GM18907 (cell line): ENCODE measurements at regions not wholly inside any gene's neighbourhood (a gene's known extent, or its start where the extent isn't known, plus 50 kb on each side); places are given as distances from the start of the nearest gene placed in this dataset.

Experiments
- ATAC-seq: cut with Tn5 transposase; IDR thresholded peaks from one replicate; pipeline ENCODE4 v1.9.1; 2021; ENCODE audit warnings: mild to moderate bottlenecking, moderate library complexity; ENCODE audit not compliant: unreplicated experiment

DNA sequence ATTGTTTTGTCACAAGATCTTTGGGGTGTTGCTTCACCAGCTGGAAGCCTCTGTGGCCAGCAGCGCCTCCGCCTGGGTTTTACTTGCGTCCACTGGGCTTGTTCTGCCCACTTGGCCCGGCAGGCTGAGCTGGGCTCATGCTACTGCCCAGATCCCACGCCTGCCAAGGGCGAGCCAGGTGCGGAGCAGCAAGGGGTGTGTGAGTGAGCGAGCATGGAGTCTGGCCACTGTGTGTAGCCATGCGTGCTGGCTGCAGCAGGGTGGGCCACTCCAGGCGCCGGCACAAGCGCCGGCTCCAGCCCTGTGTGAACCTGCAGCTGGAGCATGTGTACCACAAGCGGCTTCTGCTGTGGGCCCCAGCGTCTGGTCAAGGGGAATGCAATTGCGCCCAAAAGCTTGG lies 416.5 kb upstream of the RGMA start:
- ATAC-seq: no peak

- no peak for ATAC-seq
Measured at GRCh38 chr15:93501946-93502345, 412.9 kb upstream of the RGMA start.

DNA sequence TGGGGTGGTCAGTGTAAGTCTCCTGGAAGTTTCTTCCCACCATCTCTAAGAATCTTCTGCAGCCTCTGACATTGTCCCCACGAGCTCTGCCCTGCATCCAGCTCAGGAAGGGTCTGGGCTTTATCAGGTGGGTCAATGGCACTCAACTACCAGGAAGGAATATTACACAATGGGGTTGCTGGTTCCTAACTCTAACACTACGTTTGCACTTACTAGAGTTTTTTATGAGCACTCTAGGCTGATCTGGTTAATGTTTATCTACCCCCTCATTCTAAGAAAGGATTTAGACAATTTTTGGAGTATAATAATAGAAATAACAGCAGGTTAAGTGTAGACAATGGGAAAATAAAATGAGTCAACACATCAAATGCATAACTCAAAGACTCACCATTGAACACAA lies 411.1 kb upstream of the RGMA start:
- ATAC-seq: no peak

DNA sequence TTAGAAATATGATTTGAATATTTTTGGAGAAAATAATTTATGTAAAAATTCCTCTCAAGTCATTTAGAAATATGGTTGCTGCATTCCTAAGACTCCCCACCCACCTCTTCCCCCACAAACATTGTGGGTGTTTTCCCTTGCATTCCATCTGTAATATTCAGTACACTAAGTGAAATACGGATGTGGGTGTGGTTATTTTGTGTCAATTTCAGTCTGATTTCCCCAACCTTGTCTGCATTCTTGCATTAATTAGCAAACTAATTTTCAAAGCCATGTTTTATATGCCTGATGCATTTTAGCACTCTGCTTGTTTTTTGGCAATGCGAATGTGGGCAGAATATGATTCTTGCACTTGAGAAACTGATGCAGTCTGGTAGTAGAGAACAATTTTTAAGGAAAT lies 408.3 kb upstream of the RGMA start:
- no peak for ATAC-seq

DNA sequence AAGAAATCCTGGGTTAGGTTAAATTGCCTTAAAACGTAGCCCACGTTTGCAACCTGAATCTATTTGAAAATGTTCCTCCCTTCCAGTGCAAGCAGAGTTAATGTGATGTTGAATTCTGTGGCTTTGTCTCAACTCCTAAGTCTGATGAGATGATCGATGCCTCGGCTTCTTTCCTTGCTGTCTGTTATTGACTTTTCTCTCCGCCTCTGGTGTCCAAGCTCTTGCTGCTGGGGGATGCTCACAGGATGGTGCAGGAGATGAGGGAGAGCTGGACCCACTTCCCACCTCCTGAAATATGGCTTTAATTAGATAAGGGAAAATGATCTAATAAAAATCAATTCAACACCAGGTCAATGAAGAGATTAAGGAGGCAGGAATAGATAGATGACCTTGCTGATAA lies 407.9 kb upstream of the RGMA start:
- no peak for ATAC-seq

GRCh38 chr15:93495799-93496637 lies 407.0 kb upstream of the RGMA start:
- no peak for ATAC-seq

DNA sequence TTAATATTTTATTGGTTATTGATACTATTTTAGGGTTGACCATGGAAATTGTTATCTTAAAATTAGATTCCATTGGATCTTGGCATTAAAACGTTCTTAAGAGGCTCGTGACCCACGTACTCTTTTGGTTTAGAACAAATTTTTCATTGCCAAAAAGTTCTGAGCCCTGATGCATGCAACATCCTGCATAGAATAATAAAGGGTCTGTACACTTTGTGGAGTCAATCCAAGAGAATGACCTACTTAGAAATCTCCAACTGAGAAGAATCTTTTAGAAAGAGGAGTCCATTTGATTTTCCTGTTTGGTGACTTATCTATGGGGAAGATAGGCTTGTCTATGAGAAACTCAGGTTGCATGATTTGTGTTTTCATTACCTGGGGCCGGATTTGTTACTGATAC lies 404.2 kb upstream of the RGMA start:
- no peak for ATAC-seq

- no peak for ATAC-seq
Measured at GRCh38 chr15:93491291-93491690, 402.3 kb upstream of the RGMA start.

- ATAC-seq: no peak
Measured at GRCh38 chr15:93488296-93488713, 399.3 kb upstream of the RGMA start.

- no peak for ATAC-seq
Measured at GRCh38 chr15:93486407-93487117, 397.6 kb upstream of the RGMA start.

DNA sequence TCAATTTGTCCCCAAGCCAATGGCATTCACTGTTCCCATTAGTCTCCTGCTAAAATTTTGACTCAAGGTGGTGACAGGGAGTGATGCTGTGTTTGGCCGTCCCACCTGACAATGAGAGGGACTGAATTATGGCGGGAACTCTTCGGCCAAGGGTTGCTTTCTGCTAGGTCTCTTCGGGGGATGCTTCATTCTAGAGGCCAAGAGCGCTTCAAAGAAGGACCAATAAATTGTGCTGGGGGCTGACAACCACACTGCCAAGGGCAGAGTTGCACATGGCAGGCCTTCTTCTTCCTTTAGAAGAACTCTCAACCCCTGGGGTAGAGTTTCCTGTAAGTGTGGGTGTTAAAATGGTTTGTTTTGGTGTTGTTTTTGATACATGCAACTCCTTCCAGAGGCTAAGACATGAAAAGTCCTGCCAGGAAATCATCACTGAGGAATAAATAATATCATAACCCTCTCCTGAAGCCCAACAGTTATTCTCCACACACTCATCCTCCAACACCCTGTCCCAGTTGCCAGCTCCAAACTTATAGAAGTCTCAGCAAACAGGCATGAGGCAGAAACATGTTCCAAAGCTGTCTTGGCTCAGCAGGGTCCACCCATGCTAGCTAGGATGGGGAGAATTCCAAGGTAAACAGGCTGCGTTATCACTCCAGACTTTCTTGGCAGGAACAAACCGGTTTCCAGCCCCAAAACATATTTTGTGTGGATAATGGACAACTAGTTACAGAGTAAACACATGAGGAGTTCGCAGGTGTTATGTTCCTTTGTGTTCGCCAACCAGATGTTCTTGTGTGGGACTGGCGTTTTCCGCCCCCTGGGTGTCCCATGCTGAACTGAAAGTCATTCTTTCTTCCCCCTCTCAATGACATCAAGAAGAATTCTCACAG lies 396.7 kb upstream of the RGMA start:
- no peak for ATAC-seq

- no peak for ATAC-seq
Measured at GRCh38 chr15:93483923-93484322, 394.9 kb upstream of the RGMA start.

- no peak for ATAC-seq
Measured at GRCh38 chr15:93482731-93483130, 393.7 kb upstream of the RGMA start.

- ATAC-seq: no peak
Measured at GRCh38 chr15:93479715-93480114, 390.7 kb upstream of the RGMA start.

DNA sequence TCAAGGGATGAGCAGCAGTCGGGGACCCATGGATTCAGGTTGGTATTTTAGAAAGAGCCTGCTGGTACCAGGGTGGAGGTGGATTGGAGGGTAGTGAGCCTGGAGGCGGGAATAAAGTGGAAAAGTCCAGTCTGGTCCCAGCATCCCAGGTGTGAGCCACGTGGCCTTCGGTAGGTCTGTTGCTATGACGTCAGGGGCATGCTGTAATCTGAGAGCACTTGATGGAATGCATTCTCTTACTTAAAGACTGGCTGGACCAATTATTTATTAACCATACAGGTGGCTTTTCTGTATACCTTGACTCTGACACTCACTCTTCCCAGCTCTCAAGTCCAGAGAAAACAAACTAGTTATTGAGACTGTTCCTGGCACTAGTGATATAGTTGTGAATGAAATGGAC lies 389.9 kb upstream of the RGMA start:
- no peak for ATAC-seq

GRCh38 chr15:93477721-93478120 lies 388.7 kb upstream of the RGMA start:
- ATAC-seq: no peak

DNA sequence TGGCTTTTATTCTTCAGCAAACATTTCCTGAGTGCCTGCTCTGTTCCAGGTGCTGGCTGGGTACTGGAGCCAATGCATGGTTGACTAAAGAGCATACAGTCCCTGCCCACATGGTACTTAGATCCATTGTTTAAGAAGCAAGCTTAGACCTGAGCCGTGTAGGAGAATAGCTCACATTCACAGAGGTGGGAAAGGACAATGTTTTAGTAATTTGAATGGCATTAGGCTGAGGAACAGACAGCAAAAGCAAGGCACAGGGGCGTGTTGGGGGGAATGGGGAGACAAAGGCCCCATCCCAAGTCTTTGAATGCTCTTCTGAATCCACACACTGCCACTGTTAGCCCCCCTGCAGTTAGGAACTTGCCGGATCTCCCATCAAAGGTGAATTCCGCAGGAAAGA lies 388.2 kb upstream of the RGMA start:
- ATAC-seq: no peak

DNA sequence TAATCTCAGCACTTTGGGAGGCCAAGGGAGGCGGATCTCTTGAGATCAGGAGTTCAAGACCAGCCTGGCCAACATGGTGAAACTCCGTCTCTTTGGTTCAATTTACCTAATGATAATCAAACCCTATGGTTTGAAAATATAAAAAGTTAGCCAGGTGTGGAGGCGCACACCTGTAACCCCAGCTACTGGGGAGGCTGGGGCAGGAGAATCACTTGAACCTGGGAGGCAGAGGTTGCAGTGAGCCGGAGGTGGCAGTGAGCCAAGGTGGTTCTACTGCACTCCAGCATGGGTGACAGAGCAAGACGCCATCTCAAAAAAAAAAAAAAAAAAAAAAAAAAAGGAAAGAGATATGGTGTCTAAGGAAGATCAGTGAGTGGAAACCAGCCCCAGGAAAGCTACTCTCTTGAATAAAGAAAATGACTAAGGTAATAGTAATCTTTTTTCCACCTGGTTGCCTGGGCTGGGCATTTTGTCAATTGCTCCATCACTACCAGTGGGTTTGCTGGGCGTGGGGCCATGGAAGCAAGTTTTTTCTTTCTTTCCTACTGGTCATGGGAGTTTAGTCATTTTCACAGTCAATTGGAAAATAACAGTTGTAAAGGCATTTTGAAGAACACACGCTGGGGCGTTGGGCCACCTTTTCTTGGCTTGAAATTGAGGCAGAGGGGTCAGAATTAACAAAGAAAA lies 387.6 kb upstream of the RGMA start:
- no peak for ATAC-seq

DNA sequence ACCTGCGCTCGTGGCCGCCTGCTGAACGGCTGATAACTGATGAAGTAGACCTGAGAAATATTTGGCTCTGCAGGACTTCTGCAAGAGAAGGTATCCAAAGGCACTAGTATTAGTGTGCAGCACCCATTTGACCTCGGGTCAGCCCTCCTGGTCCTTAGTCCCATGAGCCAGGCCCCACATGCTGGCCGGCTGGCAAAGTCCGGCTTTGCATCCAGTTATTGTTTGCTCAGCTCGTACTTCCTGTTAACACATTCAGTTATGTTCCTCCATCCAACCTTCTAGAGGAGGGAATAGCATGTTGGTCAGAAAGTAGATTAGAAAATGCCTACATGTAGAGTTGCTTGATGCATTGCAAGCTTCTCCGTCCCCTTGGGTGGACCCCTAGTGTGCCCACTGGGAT lies 385.7 kb upstream of the RGMA start:
- no peak for ATAC-seq

DNA sequence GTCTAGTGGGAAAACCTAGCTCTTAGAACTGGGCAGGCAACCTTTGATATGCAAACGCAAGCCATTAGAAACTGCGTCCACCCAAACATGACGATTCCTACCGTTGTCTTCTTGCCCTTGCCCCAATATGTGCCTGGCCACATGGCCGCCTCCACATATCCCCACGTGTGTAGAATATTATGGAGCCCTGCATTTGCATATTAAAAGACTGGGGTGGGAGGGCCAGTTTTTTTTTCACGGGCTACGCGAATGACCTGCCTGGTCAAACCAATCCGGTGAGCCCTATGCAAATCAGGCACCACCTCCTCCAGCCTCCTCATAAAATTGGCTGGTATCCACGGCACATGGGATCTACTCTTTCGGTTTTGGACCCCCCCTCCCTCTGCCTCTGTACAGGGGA lies 381.0 kb upstream of the RGMA start:
- ATAC-seq: no peak

DNA sequence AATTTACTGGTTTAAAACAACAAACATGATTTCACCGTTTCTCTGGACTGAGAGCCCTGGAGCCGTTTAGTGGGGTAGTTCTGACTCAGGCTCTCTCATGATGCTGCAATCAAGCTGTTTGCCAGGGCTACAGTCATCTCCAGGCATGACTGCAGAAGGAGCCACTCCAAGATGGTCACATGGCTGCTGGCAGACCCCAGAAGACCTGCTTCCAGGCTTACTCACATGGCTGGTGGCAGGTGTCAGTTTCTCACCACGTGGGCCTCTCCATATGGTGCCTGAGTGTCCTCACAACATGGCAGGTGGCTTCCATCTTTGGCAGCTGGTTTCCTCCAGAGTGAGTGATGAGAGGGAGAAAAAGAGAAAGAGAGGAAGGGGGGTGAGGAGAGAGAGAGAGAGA lies 378.3 kb upstream of the RGMA start:
- ATAC-seq: no peak
